Activated B cell treated with CpG ODN at 0.5 μM for 24 hours (primary cell): ENCODE measurements at regions not wholly inside any gene's neighbourhood (a gene's known extent, or its start where the extent isn't known, plus 50 kb on each side); places are given as distances from the start of the nearest gene placed in this dataset.

Source experiments
- ATAC-seq: fragments of 200-7000 bp; cut with Tn5 transposase; one replicate; pipeline ENCODE4 v1.10.0; 2021; ENCODE audit warnings: low read depth, mild to moderate bottlenecking, moderate library complexity
- CTCF ChIA-PET: fragments of 350-600 bp; sonication (Branson Sonifier 250); formaldehyde crosslinking; loops from one replicate; lab custom pipeline; 2021; ENCODE audit warnings: antibody characterized with exemption; lab: Charles Lee
- POLR2A ChIA-PET: fragments of 350-600 bp; sonication (Branson Sonifier 250); formaldehyde crosslinking; loops from one replicate; lab custom pipeline; 2021; ENCODE audit warnings: antibody characterized with exemption; lab: Charles Lee
- DNase-seq: peaks from one replicate; pipeline ENCODE4 v3.0.0; 2022
- H3K27ac Mint-ChIP-seq: one replicate; pipeline ENCODE4 v1.8.0; 2020; ENCODE audit warnings: mixed read lengths
- H3K27me3 Mint-ChIP-seq: one replicate; pipeline ENCODE4 v1.8.0; 2021; ENCODE audit warnings: mixed read lengths
- H3K36me3 Mint-ChIP-seq: one replicate; pipeline ENCODE4 v1.8.0; 2021; ENCODE audit warnings: low read depth, mixed read lengths
- H3K4me1 Mint-ChIP-seq: one replicate; pipeline ENCODE4 v1.8.0; 2021; ENCODE audit warnings: mixed read lengths
- H3K4me3 Mint-ChIP-seq: one replicate; pipeline ENCODE4 v1.8.0; 2020; ENCODE audit warnings: mild to moderate bottlenecking, mixed read lengths
- H3K9me3 Mint-ChIP-seq: one replicate; pipeline ENCODE4 v1.8.0; 2020; ENCODE audit warnings: mixed read lengths
- intact Hi-C: fragments of 100-400 bp; cut with micrococcal nuclease; formaldehyde crosslinking; loops from one replicate; pipeline ENCODE4 v1.15.1; 2024
- TF ChIP-seq, protein P1 (sequence below): fragments of 200-600 bp; IDR thresholded peaks from one replicate; pipeline ENCODE4 v1.8.0; 2022; ENCODE audit warnings: antibody characterized with exemption, mild to moderate bottlenecking

DNA sequence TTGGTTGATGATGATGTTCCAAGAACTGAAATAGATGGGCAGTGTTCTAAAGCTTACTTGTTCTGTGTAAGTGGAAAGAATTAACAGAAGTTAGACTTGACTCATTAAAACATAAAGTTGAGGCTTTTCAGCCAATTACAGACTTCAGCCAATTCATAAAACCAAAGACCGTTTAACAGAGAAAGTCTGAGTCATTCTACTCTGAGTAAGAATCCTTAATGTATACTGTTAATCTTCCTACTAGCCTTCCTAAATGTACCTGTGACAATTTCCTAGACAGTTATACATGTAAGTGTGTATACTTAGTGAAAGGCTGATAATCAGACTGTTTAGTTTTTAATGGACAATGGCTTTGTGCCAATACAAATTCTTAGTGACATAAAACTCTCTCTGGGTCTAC is 681.0 kb downstream of the RPL10L start:
- DNase-seq = no peak
- H3K27me3 Mint-ChIP-seq = no peaks in the 10 kb centered on the region
- ChIA-PET CTCF (no interaction called here), POLR2A (no interaction called here)
- TF ChIP-seq, protein P1, sequence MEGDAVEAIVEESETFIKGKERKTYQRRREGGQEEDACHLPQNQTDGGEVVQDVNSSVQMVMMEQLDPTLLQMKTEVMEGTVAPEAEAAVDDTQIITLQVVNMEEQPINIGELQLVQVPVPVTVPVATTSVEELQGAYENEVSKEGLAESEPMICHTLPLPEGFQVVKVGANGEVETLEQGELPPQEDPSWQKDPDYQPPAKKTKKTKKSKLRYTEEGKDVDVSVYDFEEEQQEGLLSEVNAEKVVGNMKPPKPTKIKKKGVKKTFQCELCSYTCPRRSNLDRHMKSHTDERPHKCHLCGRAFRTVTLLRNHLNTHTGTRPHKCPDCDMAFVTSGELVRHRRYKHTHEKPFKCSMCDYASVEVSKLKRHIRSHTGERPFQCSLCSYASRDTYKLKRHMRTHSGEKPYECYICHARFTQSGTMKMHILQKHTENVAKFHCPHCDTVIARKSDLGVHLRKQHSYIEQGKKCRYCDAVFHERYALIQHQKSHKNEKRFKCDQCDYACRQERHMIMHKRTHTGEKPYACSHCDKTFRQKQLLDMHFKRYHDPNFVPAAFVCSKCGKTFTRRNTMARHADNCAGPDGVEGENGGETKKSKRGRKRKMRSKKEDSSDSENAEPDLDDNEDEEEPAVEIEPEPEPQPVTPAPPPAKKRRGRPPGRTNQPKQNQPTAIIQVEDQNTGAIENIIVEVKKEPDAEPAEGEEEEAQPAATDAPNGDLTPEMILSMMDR = no peak
- no peak overlapping the region for H3K27ac Mint-ChIP-seq
- no peak overlapping the region for H3K4me3 Mint-ChIP-seq
- intact Hi-C loops = no loop called here
- H3K36me3 Mint-ChIP-seq = no peaks in the 10 kb centered on the region
- no peaks in the 10 kb centered on the region for H3K4me1 Mint-ChIP-seq
- H3K9me3 Mint-ChIP-seq = peaks cover 8% of the 10 kb centered on the region
- ATAC-seq = no peak

- no peak overlapping the region for H3K27ac Mint-ChIP-seq
- ChIA-PET POLR2A (no interaction called here), CTCF (no interaction called here)
- TF ChIP-seq, protein P1 = no peak
- peaks cover 10% of the 10 kb centered on the region for H3K9me3 Mint-ChIP-seq
- ATAC-seq = no peak
- no peaks in the 10 kb centered on the region for H3K36me3 Mint-ChIP-seq
- no peak for DNase-seq
- H3K4me3 Mint-ChIP-seq = no peak overlapping the region
- H3K27me3 Mint-ChIP-seq = no peaks in the 10 kb centered on the region
- intact Hi-C loops = no loop called here
- no peaks in the 10 kb centered on the region for H3K4me1 Mint-ChIP-seq
These were observed 683.5 kb downstream of the RPL10L start for GRCh38 chr14:45968037-45968436.

GRCh38 chr14:45949479-45949878 is 696.5 kb upstream of the MIS18BP1 start:
- H3K9me3 Mint-ChIP-seq = peaks cover 3% of the 10 kb centered on the region
- no peak overlapping the region for H3K27ac Mint-ChIP-seq
- no peaks in the 10 kb centered on the region for H3K27me3 Mint-ChIP-seq
- ATAC-seq = no peak
- POLR2A ChIA-PET = no interaction called here
- H3K36me3 Mint-ChIP-seq = no peaks in the 10 kb centered on the region
- intact Hi-C loops = no loop called here
- DNase-seq = no peak
- H3K4me1 Mint-ChIP-seq = no peaks in the 10 kb centered on the region
- H3K4me3 Mint-ChIP-seq = no peak overlapping the region
- TF ChIP-seq, protein P1 = no peak
- CTCF ChIA-PET = no interaction called here

- no peak for DNase-seq
- Mint-ChIP-seq H3K36me3 (no peaks in the 10 kb centered on the region), H3K9me3 (peaks cover 3% of the 10 kb centered on the region), H3K4me3 (no peak overlapping the region), H3K4me1 (no peaks in the 10 kb centered on the region), H3K27me3 (no peaks in the 10 kb centered on the region), H3K27ac (no peak overlapping the region)
- no peak for ATAC-seq
- CTCF ChIA-PET = no interaction called here
- POLR2A ChIA-PET = interaction anchor here (0.5 kb wide), 1 partner anchor 377 kb away, joined by 3 read pairs; no protein-coding TSS in a partner anchor
- intact Hi-C loops = no loop called here
- TF ChIP-seq, protein P1 = no peak
These were observed 694.8 kb upstream of the MIS18BP1 start for GRCh38 chr14:45947830-45948229.

DNA sequence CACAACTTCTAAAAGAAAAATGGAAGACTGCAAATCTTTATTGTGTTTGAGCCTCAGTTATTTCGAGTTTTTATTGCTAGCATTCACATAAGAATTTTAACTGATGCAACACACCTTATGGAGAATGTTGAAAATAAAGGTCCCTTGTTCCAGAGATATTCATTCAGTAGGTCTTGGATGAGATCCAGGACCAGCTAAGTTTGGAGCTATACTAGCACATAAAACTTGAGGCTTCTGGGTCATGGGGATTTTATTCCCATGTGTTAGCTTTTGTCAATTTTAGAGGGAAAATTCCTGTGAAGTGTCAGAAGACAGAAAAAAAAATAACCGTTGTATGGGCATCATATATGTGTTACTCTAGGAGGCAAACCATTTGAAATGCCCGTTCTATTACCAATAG is 693.2 kb upstream of the MIS18BP1 start:
- Mint-ChIP-seq H3K36me3 (no peaks in the 10 kb centered on the region), H3K9me3 (peaks cover 3% of the 10 kb centered on the region), H3K27me3 (no peaks in the 10 kb centered on the region), H3K27ac (no peak overlapping the region), H3K4me3 (no peak overlapping the region), H3K4me1 (no peaks in the 10 kb centered on the region)
- intact Hi-C loops = no loop called here
- no peak for ATAC-seq
- ChIA-PET CTCF (no interaction called here), POLR2A (no interaction called here)
- TF ChIP-seq, protein P1 = no peak
- no peak for DNase-seq
